Psoas muscle (tissue), 7 donors: ENCODE measurements at regions not wholly inside any gene's neighbourhood (a gene's known extent, or its start where the extent isn't known, plus 50 kb on each side); places are given as distances from the start of the nearest gene placed in this dataset.
A peak's percentile ranks its signal among the peaks of the same experiment; 100 is the strongest.

Experiments used
- ATAC-seq, 4 donors: fragments of 200-7000 bp; cut with Tn5 transposase; one replicate each; pipeline ENCODE4 v1.9.1; 2020; ENCODE audit warnings: moderate library complexity in 3 of 4, mild to moderate bottlenecking in 2 of 4
- DNase-seq, 2 donors: peaks; one replicate each; pipeline ENCODE4 v3.0.0-alpha.2; 2020
- H3K27ac ChIP-seq: fragments of 200-600 bp; one replicate; pipeline ENCODE4 v1.8.0; 2022
- H3K27me3 ChIP-seq, 3 donors: fragments of 200-600 bp in 1 of 3; one replicate each; pipeline versions ENCODE4 v1.6.1 to v1.8.0; 2013 to 2022; ENCODE audit warnings: low read length in 2 of 3, mild to moderate bottlenecking in 2 of 3, moderate library complexity in 1 of 3; ENCODE audit not compliant: insufficient read depth in 3 of 3
- H3K36me3 ChIP-seq, 2 donors: fragments of 200-600 bp in 1 of 2; one replicate each; pipeline versions ENCODE4 v1.6.1 to v1.8.0; 2013 to 2022; ENCODE audit warnings: low read depth in 1 of 2, mild to moderate bottlenecking in 1 of 2, moderate library complexity in 1 of 2; ENCODE audit not compliant: insufficient read depth in 1 of 2
- H3K4me1 ChIP-seq: fragments of 200-600 bp; one replicate; pipeline ENCODE4 v1.8.0; 2022
- H3K4me3 ChIP-seq: fragments of 200-600 bp; one replicate; pipeline ENCODE4 v1.8.0; 2022; ENCODE audit warnings: mild to moderate bottlenecking
- H3K9me3 ChIP-seq: fragments of 200-600 bp; one replicate; pipeline ENCODE4 v1.8.0; 2022
- CTCF ChIP-seq: fragments of 200-600 bp; IDR thresholded peaks from one replicate; pipeline ENCODE4 v1.8.0; 2022; ENCODE audit warnings: antibody characterized with exemption
- WGBS, 3 donors: extraction: QIAGEN DNeasy Blood & Tissue Kit; methylation state at CpG; one replicate each; pipeline versions ENCODE4 v1.1.6 to v1.1.7; 2013; 5-methylcytosine and 5-hydroxymethylcytosine counted together
- intact Hi-C, 2 donors: fragments of 100-400 bp; cut with DNase I; formaldehyde crosslinking; loops; one replicate each; pipeline versions ENCODE4 v1.11.0 to v1.14.2; 2022
- donor health status: healthy with polysubstance abuse.
- donor health status: DM: no; HTN: no; CAD: no; lungs with moderate emphysema.
- donor health status: Bipolar disorder and iron deficiency.
- donor health status: healthy.
- donor health status: DM: yes; HTN: yes; CAD: no.
- donor health status: DM: no; HTN: no; CAD: no.
- donor health status: DM: yes; HTN: yes; CAD: no.

GRCh38 chr6:113184291-113184690 is 672.9 kb upstream of the MARCKS start:
- 75 to 85% (median 83%) methylated on average over 3 of the region's 3 CpGs for WGBS, 3 donors
- TF ChIP-seq CTCF: no peak
- Histone ChIP-seq H3K9me3 (no peaks in the 10 kb centered on the region), H3K4me3 (no peak overlapping the region), H3K27me3 (no peaks in the 10 kb centered on the region), H3K36me3 (no peaks in the 10 kb centered on the region), H3K27ac (no peak overlapping the region), H3K4me1 (no peaks in the 10 kb centered on the region)
- ATAC-seq (no peak), DNase-seq (no peak)
- intact Hi-C loops: no loop called here

GRCh38 chr6:113184736-113185135 is 672.4 kb upstream of the MARCKS start:
- no peaks in the 10 kb centered on the region for H3K4me1 ChIP-seq
- H3K36me3 ChIP-seq: no peaks in the 10 kb centered on the region
- H3K4me3 ChIP-seq: no peak overlapping the region
- WGBS, 3 donors: 45 to 59% (median 55%) methylated on average over 2 of the region's 2 CpGs
- DNase-seq: peak in 1 of 2 donors; percentile 48
- no peaks in the 10 kb centered on the region for H3K9me3 ChIP-seq
- ATAC-seq: no peak
- H3K27me3 ChIP-seq: no peaks in the 10 kb centered on the region
- intact Hi-C loops: no loop called here
- TF ChIP-seq CTCF: no peak
- H3K27ac ChIP-seq: no peak overlapping the region

- DNase-seq (no peak), ATAC-seq (no peak)
- intact Hi-C loops: no loop called here
- H3K27me3 ChIP-seq: no peaks in the 10 kb centered on the region
- no peaks in the 10 kb centered on the region for H3K4me1 ChIP-seq
- no peak overlapping the region for H3K27ac ChIP-seq
- TF ChIP-seq CTCF: no peak
- H3K4me3 ChIP-seq: no peak overlapping the region
- H3K36me3 ChIP-seq: no peaks in the 10 kb centered on the region
- H3K9me3 ChIP-seq: no peaks in the 10 kb centered on the region
These were observed 671.8 kb upstream of the MARCKS start for GRCh38 chr6:113185299-113185698.

- H3K4me1 ChIP-seq: no peaks in the 10 kb centered on the region
- no peaks in the 10 kb centered on the region for H3K27me3 ChIP-seq
- no peaks in the 10 kb centered on the region for H3K9me3 ChIP-seq
- intact Hi-C loops: no loop called here
- DNase-seq (no peak), ATAC-seq (no peak)
- TF ChIP-seq CTCF: no peak
- no peaks in the 10 kb centered on the region for H3K36me3 ChIP-seq
- no peak overlapping the region for H3K4me3 ChIP-seq
- WGBS, 3 donors: 68 to 80% (median 79%) methylated on average over 1 of the region's 1 CpG
- no peak overlapping the region for H3K27ac ChIP-seq
These were observed 669.5 kb upstream of the MARCKS start for GRCh38 chr6:113187661-113188060.

GRCh38 chr6:113188962-113189361 is 668.2 kb upstream of the MARCKS start:
- TF ChIP-seq CTCF: no peak
- 96 to 98% (median 96%) methylated on average over 4 of the region's 4 CpGs for WGBS, 3 donors
- ATAC-seq: no peak
- Histone ChIP-seq H3K4me3 (no peak overlapping the region), H3K4me1 (no peaks in the 10 kb centered on the region), H3K27ac (no peak overlapping the region), H3K36me3 (no peaks in the 10 kb centered on the region), H3K27me3 (no peaks in the 10 kb centered on the region), H3K9me3 (no peaks in the 10 kb centered on the region)
- DNase-seq: no peak
- intact Hi-C loops: no loop called here
